Pancreas (tissue), 10 donors: ENCODE measurements at regions not wholly inside any gene's neighbourhood (a gene's known extent, or its start where the extent isn't known, plus 50 kb on each side); places are given as distances from the start of the nearest gene placed in this dataset.

ENCODE experiments used
- ATAC-seq, 4 donors: fragments of 200-7000 bp; cut with Tn5 transposase; one replicate each; pipeline versions ENCODE4 v1.8.0 to v1.9.1; 2020; ENCODE audit warnings: mild to moderate bottlenecking in 4 of 4, moderate library complexity in 4 of 4
- DNase-seq, 6 donors: peaks; one replicate each; pipeline ENCODE4 v3.0.0-alpha.2; 2020
- FAIRE-seq: peaks from 2 replicates; lab custom pipeline; 2012; peaks lifted over from hg19 to GRCh38; lab: Jason Lieb, UNC
- H3K27ac ChIP-seq, 4 donors: fragments of 200-600 bp; sonication (generic); 1 replicate in 3 of 4; 2 replicates in 1 of 4; pipeline versions ENCODE4 v1.5.0 to v1.8.0; 2020
- H3K27me3 ChIP-seq, 4 donors: fragments of 200-600 bp; one replicate each; pipeline ENCODE4 v1.8.0; 2021
- H3K36me3 ChIP-seq, 3 donors: fragments of 200-600 bp; sonication (generic) in 1 of 3; one replicate each; pipeline versions ENCODE4 v1.5.0 to v1.8.0; 2020 to 2021
- H3K4me1 ChIP-seq, 3 donors: fragments of 200-600 bp; one replicate each; pipeline ENCODE4 v1.8.0; 2021
- H3K4me3 ChIP-seq, 4 donors: fragments of 200-600 bp; sonication (generic) in 2 of 4; one replicate each; pipeline versions ENCODE4 v1.5.0 to v1.8.0; 2020 to 2021
- H3K9me3 ChIP-seq, 4 donors: fragments of 200-600 bp; one replicate each; pipeline ENCODE4 v1.8.0; 2021
- CTCF ChIP-seq, 4 donors: fragments of 200-600 bp; sonication (generic) in 3 of 4; IDR thresholded peaks; one replicate each; pipeline versions ENCODE4 v1.5.0 to v1.8.0; 2021; ENCODE audit warnings: antibody characterized with exemption in 4 of 4
- WGBS, 2 donors: extraction: QIAGEN DNeasy Blood & Tissue Kit; methylation state at CpG; one replicate each; pipeline ENCODE4 v1.1.7; 2013; 5-methylcytosine and 5-hydroxymethylcytosine counted together
- intact Hi-C, 3 donors: fragments of 100-400 bp; cut with DNase I; formaldehyde crosslinking; loops; one replicate each; pipeline versions ENCODE4 v1.11.1 to v1.14.2; 2022
- donor health status: healthy with polysubstance abuse.
- donor health status: DM: no; HTN: no; CAD: no; lungs with moderate emphysema.
- donor health status: DM: no; HTN: no; CAD: no.
- donor health status: control.
- donor health status: control.
- donor health status: Bipolar disorder and iron deficiency.
- donor health status: DM: yes; HTN: yes; CAD: no.
- donor health status: DM: no; HTN: no; CAD: no.
- donor health status: DM: no; HTN: no; CAD: no.
- donor health status: DM: yes; HTN: yes; CAD: no.

DNA sequence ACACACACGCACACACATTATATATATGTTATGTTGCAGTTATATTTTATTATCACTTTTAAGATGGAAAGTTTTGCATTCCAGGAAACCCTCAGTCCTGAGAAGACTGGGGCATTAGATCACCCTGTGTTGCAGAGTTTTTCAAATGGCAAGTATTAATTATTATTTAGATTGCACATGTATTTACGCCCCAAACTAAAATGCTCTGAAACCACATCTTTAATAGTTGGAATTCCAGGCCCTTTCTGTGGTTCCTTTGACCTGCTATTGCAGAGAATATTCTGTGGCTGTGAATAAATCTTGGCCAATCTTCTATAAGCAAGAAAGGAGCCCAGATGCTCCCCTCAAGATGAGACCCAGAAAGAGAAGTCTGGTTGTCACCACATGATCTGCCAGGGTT, 427.0 kb upstream of the TNP1 start:
- Histone ChIP-seq H3K4me1 (peaks cover 0 to 9% (median 7%) of the 10 kb centered on the region in 3 donors), H3K27ac (no peak overlapping the region), H3K9me3 (no peaks in the 10 kb centered on the region), H3K36me3 (no peaks in the 10 kb centered on the region), H3K4me3 (no peak overlapping the region), H3K27me3 (no peaks in the 10 kb centered on the region)
- intact Hi-C loops: no loop called here
- TF ChIP-seq CTCF (IDR thresholded peaks at IDR 0.05): no peak
- no peak for DNase-seq
- 93 to 95% methylated on average over 2 of the region's 2 CpGs for WGBS, 2 donors
- ATAC-seq: no peak
- no peak for FAIRE-seq

DNA sequence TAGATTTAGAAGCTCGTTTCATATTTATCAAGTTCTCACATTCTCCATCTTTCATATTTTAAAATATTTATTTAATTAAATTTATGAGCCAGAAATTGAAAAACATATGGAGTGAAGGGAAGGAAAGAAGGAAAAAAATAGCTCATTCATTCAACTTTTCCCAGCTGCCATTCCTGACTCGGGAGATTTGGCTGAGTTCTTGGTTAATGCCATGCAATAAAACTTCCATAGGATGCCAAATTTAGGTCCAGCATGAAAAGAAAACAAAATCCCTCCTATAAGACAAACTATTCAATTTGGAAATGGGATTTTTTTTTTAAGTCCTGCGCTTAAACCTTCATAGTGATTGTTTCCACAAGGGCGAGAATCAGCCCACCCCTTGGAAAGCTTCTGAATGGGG, 426.1 kb upstream of the TNP1 start:
- Histone ChIP-seq H3K27me3 (no peaks in the 10 kb centered on the region), H3K4me3 (no peak overlapping the region), H3K9me3 (no peaks in the 10 kb centered on the region), H3K4me1 (peaks cover 0 to 9% (median 7%) of the 10 kb centered on the region in 3 donors), H3K27ac (no peak overlapping the region), H3K36me3 (no peaks in the 10 kb centered on the region)
- ATAC-seq (no peak), FAIRE-seq (no peak), DNase-seq (no peak)
- 86 to 90% methylated on average over 4 of the region's 4 CpGs for WGBS, 2 donors
- intact Hi-C loops: no loop called here
- TF ChIP-seq CTCF (IDR thresholded peaks at IDR 0.05): no peak

- FAIRE-seq: no peak
- no peak for DNase-seq
- TF ChIP-seq CTCF (IDR thresholded peaks at IDR 0.05): no peak
- no peak overlapping the region for H3K27ac ChIP-seq
- H3K4me3 ChIP-seq: no peak overlapping the region
- no peak for ATAC-seq
- intact Hi-C loops: no loop called here
- no peaks in the 10 kb centered on the region for H3K4me1 ChIP-seq
- no peaks in the 10 kb centered on the region for H3K9me3 ChIP-seq
- H3K27me3 ChIP-seq: no peaks in the 10 kb centered on the region
- 78 to 84% methylated on average over 6 of the region's 6 CpGs for WGBS, 2 donors
- H3K36me3 ChIP-seq: no peaks in the 10 kb centered on the region
These were observed 423.6 kb upstream of the TNP1 start for GRCh38 chr2:217283460-217283859.

- Histone ChIP-seq H3K4me1 (no peaks in the 10 kb centered on the region), H3K27ac (no peak overlapping the region), H3K9me3 (no peaks in the 10 kb centered on the region), H3K27me3 (no peaks in the 10 kb centered on the region), H3K4me3 (no peak overlapping the region), H3K36me3 (no peaks in the 10 kb centered on the region)
- intact Hi-C loops: no loop called here
- 51 to 53% methylated on average over 2 of the region's 2 CpGs for whole genome bisulfite sequencing, 2 donors
- DNase-seq (no peak), ATAC-seq (no peak), FAIRE-seq (no peak)
- no peak for TF ChIP-seq CTCF (IDR thresholded peaks at IDR 0.05)
These were observed 422.7 kb upstream of the TNP1 start for GRCh38 chr2:217282531-217282930.

GRCh38 chr2:217279556-217279955, 419.7 kb upstream of the TNP1 start:
- H3K27ac ChIP-seq: no peak overlapping the region
- TF ChIP-seq CTCF (IDR thresholded peaks at IDR 0.05): no peak
- H3K36me3 ChIP-seq: no peaks in the 10 kb centered on the region
- no peaks in the 10 kb centered on the region for H3K9me3 ChIP-seq
- intact Hi-C loops: no loop called here
- no peak overlapping the region for H3K4me3 ChIP-seq
- no peaks in the 10 kb centered on the region for H3K4me1 ChIP-seq
- FAIRE-seq (no peak), ATAC-seq (peak in 3 of 4 donors; percentile 34 to 65 (median 63)), DNase-seq (no peak)
- no peaks in the 10 kb centered on the region for H3K27me3 ChIP-seq
